LNCaP clone FGC (cell line): ENCODE measurements at regions not wholly inside any gene's neighbourhood (a gene's known extent, or its start where the extent isn't known, plus 50 kb on each side); places are given as distances from the start of the nearest gene placed in this dataset.
A peak's percentile ranks its signal among the peaks of the same experiment; 100 is the strongest.

Experiments
- DNase-seq: peaks from one replicate; pipeline ENCODE4 v3.0.0-alpha.2; 2011; ENCODE audit warnings: low read depth
- H3K4me3 ChIP-seq: 2 replicates; pipeline ENCODE4 v1.5.1; 2011; ENCODE audit warnings: mild to moderate bottlenecking, low read depth, low read length, control low read depth
- TF ChIP-seq, protein P1 (sequence below): IDR thresholded peaks from 2 replicates; pipeline ENCODE4 v1.5.1; 2012; ENCODE audit warnings: mild to moderate bottlenecking; ENCODE audit not compliant: control insufficient read depth, insufficient read depth; ENCODE audit errors: extremely low read depth

DNA sequence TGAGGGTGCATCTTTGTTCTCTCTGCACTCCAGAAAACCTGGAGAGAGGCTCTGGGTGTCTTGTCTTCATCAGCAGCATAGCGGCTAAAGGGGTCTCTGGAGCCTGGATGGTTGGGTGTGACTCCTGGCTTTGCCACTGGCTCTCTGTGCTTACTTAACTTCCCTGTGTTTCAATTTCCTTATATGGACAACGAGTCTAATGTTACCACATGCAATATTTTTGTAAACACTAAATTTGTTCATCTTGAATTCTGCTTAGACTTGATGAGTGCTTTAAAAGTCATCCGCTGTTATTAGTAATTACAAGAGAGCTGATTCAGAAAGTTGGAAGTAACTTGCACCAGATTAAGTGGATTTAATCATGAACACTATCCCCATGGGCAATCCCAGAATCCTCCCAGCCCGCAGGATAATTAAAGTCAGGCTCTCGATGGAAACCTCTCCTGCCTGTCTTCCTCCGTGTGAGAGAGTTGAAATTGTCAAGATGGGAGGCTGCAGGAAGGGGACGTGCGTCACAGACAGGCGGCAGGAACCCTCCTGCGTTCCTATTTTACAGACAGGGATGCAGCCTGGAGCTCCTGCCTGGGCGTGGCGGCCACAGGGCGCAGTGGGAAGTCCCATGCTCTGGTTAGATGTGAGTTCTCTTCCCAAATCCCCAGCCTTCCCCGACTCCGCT is 201.2 kb downstream of the TTC8 start:
- H3K4me3 ChIP-seq = no peak overlapping the region
- DNase-seq = no peak
- TF ChIP-seq, protein P1, sequence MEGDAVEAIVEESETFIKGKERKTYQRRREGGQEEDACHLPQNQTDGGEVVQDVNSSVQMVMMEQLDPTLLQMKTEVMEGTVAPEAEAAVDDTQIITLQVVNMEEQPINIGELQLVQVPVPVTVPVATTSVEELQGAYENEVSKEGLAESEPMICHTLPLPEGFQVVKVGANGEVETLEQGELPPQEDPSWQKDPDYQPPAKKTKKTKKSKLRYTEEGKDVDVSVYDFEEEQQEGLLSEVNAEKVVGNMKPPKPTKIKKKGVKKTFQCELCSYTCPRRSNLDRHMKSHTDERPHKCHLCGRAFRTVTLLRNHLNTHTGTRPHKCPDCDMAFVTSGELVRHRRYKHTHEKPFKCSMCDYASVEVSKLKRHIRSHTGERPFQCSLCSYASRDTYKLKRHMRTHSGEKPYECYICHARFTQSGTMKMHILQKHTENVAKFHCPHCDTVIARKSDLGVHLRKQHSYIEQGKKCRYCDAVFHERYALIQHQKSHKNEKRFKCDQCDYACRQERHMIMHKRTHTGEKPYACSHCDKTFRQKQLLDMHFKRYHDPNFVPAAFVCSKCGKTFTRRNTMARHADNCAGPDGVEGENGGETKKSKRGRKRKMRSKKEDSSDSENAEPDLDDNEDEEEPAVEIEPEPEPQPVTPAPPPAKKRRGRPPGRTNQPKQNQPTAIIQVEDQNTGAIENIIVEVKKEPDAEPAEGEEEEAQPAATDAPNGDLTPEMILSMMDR = no peak

DNA sequence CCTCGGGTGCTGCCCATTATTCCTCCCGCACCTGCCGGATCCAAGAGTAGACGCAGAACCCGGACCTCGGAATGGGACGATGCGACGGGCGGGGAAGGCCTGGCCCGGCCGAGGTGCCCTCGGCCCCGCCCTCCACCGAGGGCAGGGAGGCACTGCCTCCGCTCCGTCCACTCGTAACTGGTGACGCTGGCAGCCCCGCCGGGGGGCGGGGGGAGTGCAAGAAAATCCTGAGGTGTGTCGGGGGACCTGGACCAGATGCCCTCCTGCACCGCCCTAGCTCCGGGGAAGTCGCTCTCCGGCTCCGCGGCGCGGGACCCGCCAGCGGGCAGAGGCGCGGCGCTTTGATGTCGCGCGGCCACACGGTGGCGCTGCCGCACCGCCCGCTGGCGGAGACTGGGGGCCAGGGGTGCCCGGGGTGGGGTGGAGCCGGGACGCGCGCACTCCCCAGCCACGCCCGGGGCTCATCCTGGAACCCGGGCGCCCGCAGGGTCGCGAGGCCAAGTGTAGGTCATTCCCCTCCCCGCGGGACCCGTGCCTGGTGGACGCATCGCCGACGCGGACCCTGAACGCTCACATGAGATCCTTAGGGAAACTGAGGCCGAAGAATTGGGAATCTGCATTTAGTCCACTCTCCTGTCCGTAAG is 202.8 kb downstream of the TTC8 start:
- H3K4me3 ChIP-seq = peak overlapping the region; percentile 51
- TF ChIP-seq, protein P1 = peak; percentile 87
- DNase-seq = no peak

DNA sequence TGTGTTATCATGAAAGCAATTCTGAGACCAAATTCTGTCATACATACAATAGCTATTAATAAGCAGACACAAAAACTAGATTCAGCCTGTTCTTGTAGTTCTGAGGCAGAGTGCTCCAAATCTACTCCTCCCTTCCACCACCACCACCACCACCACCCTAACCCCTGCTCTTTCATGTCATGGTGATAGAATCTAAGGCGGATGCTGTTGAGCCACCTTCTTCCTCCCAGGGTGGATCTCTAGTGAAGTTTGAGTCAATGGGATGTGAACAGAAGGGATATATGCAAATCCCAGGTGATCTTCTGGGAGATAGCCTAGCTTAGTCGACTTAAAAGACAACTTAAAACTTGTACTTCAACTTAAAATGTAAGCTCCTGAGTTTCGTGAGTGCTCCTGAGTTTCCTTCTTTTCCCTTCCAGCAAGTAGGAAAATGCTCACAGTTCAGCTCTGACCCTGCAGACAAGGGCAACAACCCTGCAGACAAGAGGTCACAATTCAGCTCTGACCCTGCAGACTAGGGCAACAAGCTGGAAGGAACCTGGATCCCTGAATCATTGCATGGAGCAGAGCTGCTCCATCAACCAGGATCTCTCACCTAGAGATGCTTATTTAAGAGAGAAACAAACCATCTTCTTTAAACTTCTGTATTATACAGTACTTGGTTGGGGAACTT is 204.1 kb downstream of the TTC8 start:
- no peak overlapping the region for H3K4me3 ChIP-seq
- DNase-seq = no peak
- TF ChIP-seq, protein P1 = no peak

DNA sequence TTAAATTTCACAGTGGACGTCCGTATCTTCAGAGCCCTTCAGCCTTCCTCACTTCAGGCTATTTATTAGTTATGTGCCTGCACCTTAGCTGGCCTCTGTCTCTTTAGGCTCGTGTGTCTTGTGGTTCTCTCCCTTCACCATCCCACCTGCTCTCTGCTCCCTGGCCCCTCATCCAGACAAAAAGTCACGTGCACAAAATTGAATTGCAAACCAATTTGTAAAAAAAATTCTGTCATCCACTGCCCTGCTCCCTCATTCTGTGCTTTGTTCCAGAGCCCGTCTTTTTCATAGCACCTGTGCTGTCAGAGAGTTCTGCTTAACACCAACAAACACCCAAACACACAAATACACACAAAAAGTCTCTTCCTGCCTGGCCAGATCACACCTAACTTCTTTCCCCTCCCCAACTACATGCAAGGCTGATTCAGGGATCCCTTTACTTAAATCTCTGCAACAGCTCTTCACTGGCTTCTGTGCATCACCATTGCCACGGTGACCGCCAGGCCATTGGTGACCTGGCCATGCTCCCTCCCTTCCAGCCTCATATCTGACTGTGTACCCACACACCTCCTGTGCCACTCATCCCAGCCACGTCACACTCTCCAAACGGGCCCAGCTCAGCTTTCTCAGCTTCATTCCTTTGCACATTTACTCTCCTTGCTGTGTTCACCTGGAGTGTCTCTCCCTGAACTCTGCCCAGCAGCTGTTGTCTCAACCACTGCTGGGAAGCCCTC is 205.7 kb downstream of the TTC8 start:
- no peak for DNase-seq
- TF ChIP-seq, protein P1 = no peak
- H3K4me3 ChIP-seq = no peak overlapping the region

DNA sequence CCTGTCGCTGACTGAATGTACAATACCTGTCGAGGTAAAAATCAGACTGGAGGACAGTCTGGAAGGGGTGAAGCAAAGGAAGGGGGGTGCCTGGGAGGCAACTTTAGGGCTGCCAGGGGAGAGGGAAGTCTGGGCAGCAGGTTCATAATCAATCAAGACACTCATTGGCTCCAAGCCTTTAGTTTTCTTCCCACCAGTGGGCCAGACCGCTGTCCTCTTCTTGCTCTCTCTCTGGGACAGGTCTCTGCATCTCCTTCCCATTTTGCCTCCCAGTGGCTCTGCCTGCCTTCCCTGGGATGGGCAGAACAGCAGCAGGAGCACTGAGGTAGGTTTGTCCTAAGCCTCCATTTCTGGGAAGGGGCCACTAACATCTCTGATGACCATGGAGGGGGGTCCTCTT is 206.5 kb downstream of the TTC8 start:
- TF ChIP-seq, protein P1 = no peak
- DNase-seq = no peak
- no peak overlapping the region for H3K4me3 ChIP-seq

DNA sequence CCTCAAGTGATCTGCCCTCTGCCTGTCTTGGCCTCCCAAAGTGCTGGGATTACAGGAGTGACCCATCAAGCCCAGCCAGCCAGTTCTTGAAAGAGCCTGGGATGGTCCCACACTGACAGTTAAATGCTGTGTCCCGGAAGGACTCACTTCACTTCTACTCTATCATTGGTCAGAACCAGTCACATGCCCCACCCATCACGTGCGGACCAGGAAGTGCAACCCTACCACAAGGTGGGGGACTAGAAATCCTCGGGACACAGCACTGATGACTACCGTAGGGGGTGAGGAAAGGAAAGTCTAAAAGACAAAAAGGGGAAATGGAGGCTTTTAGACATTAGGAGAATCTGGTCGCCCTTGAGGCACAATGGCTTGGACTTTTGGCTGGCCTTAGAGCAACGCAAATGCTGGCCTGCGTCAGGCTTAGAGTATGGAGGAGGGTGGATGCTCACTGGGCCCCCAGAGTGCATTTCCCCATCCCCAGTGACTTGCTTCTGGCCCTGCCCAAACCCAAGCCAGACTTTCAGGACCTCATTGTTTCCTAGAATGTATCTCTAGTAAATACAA is 207.7 kb downstream of the TTC8 start:
- DNase-seq = no peak
- no peak overlapping the region for H3K4me3 ChIP-seq
- TF ChIP-seq, protein P1 = no peak
